Activated T-cell treated with anti-CD3 and anti-CD28 coated beads, Interleukin-2, amount 50 U/mL, for 48 hours (primary cell): ENCODE measurements at regions not wholly inside any gene's neighbourhood (a gene's known extent, or its start where the extent isn't known, plus 50 kb on each side); places are given as distances from the start of the nearest gene placed in this dataset.
"Not testable (repeated sequence)": the region's sequence is repeated elsewhere in the genome, so short reads cannot be mapped to it uniquely, and the experiment has no call there.

Experiments
- DNase-seq, 2 experiments: peaks; one replicate each; pipeline ENCODE4 v3.0.0-alpha.2; 2020

- not testable (repeated sequence) for DNase-seq
Observed at GRCh38 chr14:105682442-105682841, 156.1 kb downstream of the TMEM121 start.

- peak in 1 of 2 experiments; percentile 6 for DNase-seq
Observed at GRCh38 chr14:105682956-105683570, 156.7 kb downstream of the TMEM121 start.

GRCh38 chr14:105684056-105684455 is 157.7 kb downstream of the TMEM121 start:
- peak in 1 of 2 experiments; percentile 11 for DNase-seq

- DNase-seq: not testable (repeated sequence)
Observed at GRCh38 chr14:105684597-105684996, 158.2 kb downstream of the TMEM121 start.

GRCh38 chr14:105685003-105685402 is 158.6 kb downstream of the TMEM121 start:
- no peak for DNase-seq

GRCh38 chr14:105685605-105686004 is 159.2 kb downstream of the TMEM121 start:
- DNase-seq: not testable (repeated sequence)

GRCh38 chr14:105686050-105686449 is 159.7 kb downstream of the TMEM121 start:
- not testable (repeated sequence) for DNase-seq

- not testable (repeated sequence) for DNase-seq
Observed at GRCh38 chr14:105686462-105687170, 160.2 kb downstream of the TMEM121 start.

GRCh38 chr14:105687171-105688022 is 161.0 kb downstream of the TMEM121 start:
- not testable (repeated sequence) for DNase-seq

- DNase-seq: not testable (repeated sequence)
Observed at GRCh38 chr14:105688023-105688351, 161.6 kb downstream of the TMEM121 start.

- DNase-seq: not testable (repeated sequence)
Observed at GRCh38 chr14:105688664-105689221, 162.4 kb downstream of the TMEM121 start.

- DNase-seq: no peak
Observed at GRCh38 chr14:105689722-105690121, 163.3 kb downstream of the TMEM121 start.

GRCh38 chr14:105690671-105691070 is 164.3 kb downstream of the TMEM121 start:
- DNase-seq: no peak

- DNase-seq: peak in 1 of 2 experiments; percentile 10
Observed at GRCh38 chr14:105691321-105692109, 165.1 kb downstream of the TMEM121 start.

GRCh38 chr14:105692110-105692685 is 165.8 kb downstream of the TMEM121 start:
- DNase-seq: not testable (repeated sequence)

GRCh38 chr14:105694961-105695360 is 168.6 kb downstream of the TMEM121 start:
- DNase-seq: no peak

GRCh38 chr14:105696388-105696787 is 170.0 kb downstream of the TMEM121 start:
- DNase-seq: not testable (repeated sequence)

- not testable (repeated sequence) for DNase-seq
Observed at GRCh38 chr14:105697414-105697813, 171.0 kb downstream of the TMEM121 start.

- not testable (repeated sequence) for DNase-seq
Observed at GRCh38 chr14:105697955-105698354, 171.6 kb downstream of the TMEM121 start.

- not testable (repeated sequence) for DNase-seq
Observed at GRCh38 chr14:105698940-105699556, 172.7 kb downstream of the TMEM121 start.

- not testable (repeated sequence) for DNase-seq
Observed at GRCh38 chr14:105699706-105700105, 173.3 kb downstream of the TMEM121 start.
